HG03175 (cell line): ENCODE measurements at regions not wholly inside any gene's neighbourhood (a gene's known extent, or its start where the extent isn't known, plus 50 kb on each side); places are given as distances from the start of the nearest gene placed in this dataset.
A peak's percentile ranks its signal among the peaks of the same experiment; 100 is the strongest.
"Not testable (repeated sequence)": the region's sequence is repeated elsewhere in the genome, so short reads cannot be mapped to it uniquely, and the experiment has no call there.

Experiments used
- ATAC-seq: cut with Tn5 transposase; IDR thresholded peaks from one replicate; pipeline ENCODE4 v1.9.1; 2021; ENCODE audit warnings: mild to moderate bottlenecking, moderate library complexity; ENCODE audit not compliant: unreplicated experiment

GRCh38 chr5:36739751-36740221, 133.4 kb downstream of the SLC1A3 start:
- ATAC-seq: peak; percentile 67

GRCh38 chr5:36740259-36740898, 134.0 kb downstream of the SLC1A3 start:
- ATAC-seq: no peak

- ATAC-seq: no peak
Measured at GRCh38 chr5:36741128-36741527, 134.7 kb downstream of the SLC1A3 start.

GRCh38 chr5:36743891-36744772, 132.4 kb upstream of the NIPBL start:
- ATAC-seq: peak; percentile 6

- ATAC-seq: peak; percentile 78
Measured at GRCh38 chr5:36744773-36745589, 131.6 kb upstream of the NIPBL start.

- ATAC-seq: not testable (repeated sequence)
Measured at GRCh38 chr5:36747794-36748193, 128.8 kb upstream of the NIPBL start.

GRCh38 chr5:36751886-36752285, 124.7 kb upstream of the NIPBL start:
- ATAC-seq: no peak

GRCh38 chr5:36755342-36755741, 121.2 kb upstream of the NIPBL start:
- ATAC-seq: no peak

GRCh38 chr5:36755920-36756488, 120.6 kb upstream of the NIPBL start:
- no peak for ATAC-seq

- no peak for ATAC-seq
Measured at GRCh38 chr5:36756848-36757247, 119.7 kb upstream of the NIPBL start.

- ATAC-seq: no peak
Measured at GRCh38 chr5:36759117-36759516, 117.5 kb upstream of the NIPBL start.

GRCh38 chr5:36763454-36763853, 113.1 kb upstream of the NIPBL start:
- no peak for ATAC-seq

GRCh38 chr5:36765876-36766275, 110.7 kb upstream of the NIPBL start:
- ATAC-seq: no peak

- ATAC-seq: no peak
Measured at GRCh38 chr5:36766981-36767380, 109.6 kb upstream of the NIPBL start.

- ATAC-seq: no peak
Measured at GRCh38 chr5:36768450-36768849, 108.1 kb upstream of the NIPBL start.

GRCh38 chr5:36769129-36769770, 107.3 kb upstream of the NIPBL start:
- no peak for ATAC-seq

- no peak for ATAC-seq
Measured at GRCh38 chr5:36770125-36770524, 106.4 kb upstream of the NIPBL start.

- ATAC-seq: no peak
Measured at GRCh38 chr5:36772276-36773140, 104.1 kb upstream of the NIPBL start.

GRCh38 chr5:36777105-36777757, 99.3 kb upstream of the NIPBL start:
- ATAC-seq: no peak
